Bronchial epithelial cell (primary cell): ENCODE measurements at regions not wholly inside any gene's neighbourhood (a gene's known extent, or its start where the extent isn't known, plus 50 kb on each side); places are given as distances from the start of the nearest gene placed in this dataset.

Experiments used
- DNase-seq: peaks from one replicate; pipeline ENCODE4 v3.0.0-alpha.2; 2010; ENCODE audit warnings: low read depth
- FAIRE-seq: peaks from 2 replicates; lab custom pipeline; 2011; peaks lifted over from hg19 to GRCh38; lab: Jason Lieb, UNC
- H3K27me3 ChIP-seq: 2 replicates; pipeline ENCODE4 v1.5.1; 2011; ENCODE audit warnings: low read length; ENCODE audit not compliant: control insufficient read depth, insufficient read depth
- H3K36me3 ChIP-seq: 2 replicates; pipeline ENCODE4 v1.5.1; 2011; ENCODE audit warnings: low read length; ENCODE audit not compliant: control insufficient read depth, insufficient read depth
- H3K4me3 ChIP-seq: 2 replicates; pipeline ENCODE4 v1.5.1; 2011; ENCODE audit warnings: mild to moderate bottlenecking, low read depth, low read length, control low read depth
- TF ChIP-seq, protein P1 (sequence below): IDR thresholded peaks from 2 replicates; pipeline ENCODE4 v1.5.1; 2011; ENCODE audit warnings: mild to moderate bottlenecking, moderate library complexity, low read length, control low read depth, inconsistent platforms; ENCODE audit not compliant: insufficient read depth, severe bottlenecking

DNA sequence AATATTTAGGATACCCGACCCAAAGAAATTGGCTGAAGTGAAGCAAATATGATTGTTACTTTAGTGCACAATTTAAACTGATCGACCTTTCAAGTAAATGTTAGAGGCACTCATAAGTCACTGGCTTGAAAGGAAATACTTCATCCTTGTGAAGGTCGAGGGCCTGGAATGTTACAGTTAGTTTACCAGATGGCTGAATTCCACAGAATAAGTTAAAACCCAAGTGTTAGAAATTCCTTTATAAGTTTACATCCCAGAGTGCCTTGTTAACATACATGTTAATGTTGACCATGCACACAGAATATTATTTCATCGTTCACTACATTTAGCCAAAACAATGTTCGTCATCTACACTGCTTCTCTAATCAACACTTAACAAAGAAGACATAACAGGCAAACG, 235.5 kb upstream of the ANO3 start:
- Histone ChIP-seq H3K4me3 (no peak overlapping the region), H3K27me3 (no peaks in the 10 kb centered on the region), H3K36me3 (no peaks in the 10 kb centered on the region)
- TF ChIP-seq, protein P1, sequence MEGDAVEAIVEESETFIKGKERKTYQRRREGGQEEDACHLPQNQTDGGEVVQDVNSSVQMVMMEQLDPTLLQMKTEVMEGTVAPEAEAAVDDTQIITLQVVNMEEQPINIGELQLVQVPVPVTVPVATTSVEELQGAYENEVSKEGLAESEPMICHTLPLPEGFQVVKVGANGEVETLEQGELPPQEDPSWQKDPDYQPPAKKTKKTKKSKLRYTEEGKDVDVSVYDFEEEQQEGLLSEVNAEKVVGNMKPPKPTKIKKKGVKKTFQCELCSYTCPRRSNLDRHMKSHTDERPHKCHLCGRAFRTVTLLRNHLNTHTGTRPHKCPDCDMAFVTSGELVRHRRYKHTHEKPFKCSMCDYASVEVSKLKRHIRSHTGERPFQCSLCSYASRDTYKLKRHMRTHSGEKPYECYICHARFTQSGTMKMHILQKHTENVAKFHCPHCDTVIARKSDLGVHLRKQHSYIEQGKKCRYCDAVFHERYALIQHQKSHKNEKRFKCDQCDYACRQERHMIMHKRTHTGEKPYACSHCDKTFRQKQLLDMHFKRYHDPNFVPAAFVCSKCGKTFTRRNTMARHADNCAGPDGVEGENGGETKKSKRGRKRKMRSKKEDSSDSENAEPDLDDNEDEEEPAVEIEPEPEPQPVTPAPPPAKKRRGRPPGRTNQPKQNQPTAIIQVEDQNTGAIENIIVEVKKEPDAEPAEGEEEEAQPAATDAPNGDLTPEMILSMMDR, result no peak
- DNase-seq, result no peak
- no peak for FAIRE-seq

DNA sequence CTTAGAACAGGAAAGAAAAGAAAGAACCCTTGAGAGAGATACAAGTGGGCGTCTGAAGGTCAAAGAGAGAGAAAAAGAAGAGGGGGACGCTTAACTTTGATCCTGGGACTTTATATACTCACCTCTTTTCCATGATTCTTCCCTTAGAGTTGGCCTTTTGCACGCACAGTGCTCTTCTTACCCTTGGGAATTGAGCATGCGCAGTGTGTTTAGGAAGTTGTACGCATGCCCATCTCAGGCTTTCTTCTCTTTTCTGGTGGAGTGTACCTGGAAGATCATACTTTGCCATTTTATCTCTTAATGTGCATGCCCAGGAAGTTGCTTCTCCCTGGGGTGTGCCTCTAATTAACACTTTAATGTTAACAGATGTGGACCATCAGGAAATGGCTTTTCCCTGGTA, 229.6 kb upstream of the ANO3 start:
- no peak for DNase-seq
- no peak for FAIRE-seq
- Histone ChIP-seq H3K4me3 (no peak overlapping the region), H3K27me3 (no peaks in the 10 kb centered on the region), H3K36me3 (no peaks in the 10 kb centered on the region)
- TF ChIP-seq, protein P1, result no peak

DNA sequence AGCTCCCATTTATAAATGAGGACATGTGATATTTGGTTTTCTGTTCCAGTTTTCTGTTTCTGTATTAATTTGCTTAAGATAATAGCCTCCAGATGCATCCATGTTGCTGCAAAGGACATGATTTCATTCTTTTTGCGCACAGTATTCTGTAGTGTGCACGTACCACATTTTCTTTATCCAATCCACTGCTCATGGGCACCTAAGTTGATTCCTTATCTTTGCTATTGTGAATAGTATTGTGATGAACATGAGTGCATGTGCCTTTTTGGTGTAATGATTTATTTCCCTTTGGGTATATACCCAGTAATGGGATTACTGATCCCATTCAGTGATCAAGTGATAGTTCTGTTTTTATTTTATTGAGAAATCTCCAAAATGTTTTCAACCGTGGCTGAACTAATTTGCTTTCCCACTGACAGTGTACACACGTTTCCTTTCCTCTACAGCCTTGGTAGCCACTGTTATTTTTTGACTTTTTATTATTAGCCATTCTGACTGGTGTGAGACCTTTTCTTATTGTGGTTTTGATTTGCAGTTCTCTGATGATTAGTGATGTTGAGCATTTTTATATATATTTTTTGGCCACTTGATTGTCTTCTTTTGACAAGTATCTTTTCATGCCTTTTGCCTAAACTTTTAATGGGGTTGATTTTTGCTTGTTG, 226.0 kb upstream of the ANO3 start:
- TF ChIP-seq, protein P1, result no peak
- Histone ChIP-seq H3K4me3 (no peak overlapping the region), H3K27me3 (no peaks in the 10 kb centered on the region), H3K36me3 (no peaks in the 10 kb centered on the region)
- FAIRE-seq (no peak), DNase-seq (no peak)

GRCh38 chr11:26106726-26107125, 225.2 kb upstream of the ANO3 start:
- TF ChIP-seq, protein P1, result no peak
- no peak overlapping the region for H3K4me3 ChIP-seq
- no peaks in the 10 kb centered on the region for H3K27me3 ChIP-seq

GRCh38 chr11:26109658-26110368, 222.1 kb upstream of the ANO3 start:
- H3K36me3 ChIP-seq, result no peaks in the 10 kb centered on the region
- H3K4me3 ChIP-seq, result no peak overlapping the region
- FAIRE-seq, result no peak
- H3K27me3 ChIP-seq, result no peaks in the 10 kb centered on the region
- TF ChIP-seq, protein P1, result no peak
- DNase-seq, result no peak

More at GRCh38 chr11:26106726-26107125, 225.2 kb upstream of the ANO3 start:
- no peak for DNase-seq
- FAIRE-seq, result no peak
- no peaks in the 10 kb centered on the region for H3K36me3 ChIP-seq
